ENCODE measurements at regions not wholly inside any gene's neighbourhood (a gene's known extent, or its start where the extent isn't known, plus 50 kb on each side); places are given as distances from the start of the nearest gene placed in this dataset.

DNA sequence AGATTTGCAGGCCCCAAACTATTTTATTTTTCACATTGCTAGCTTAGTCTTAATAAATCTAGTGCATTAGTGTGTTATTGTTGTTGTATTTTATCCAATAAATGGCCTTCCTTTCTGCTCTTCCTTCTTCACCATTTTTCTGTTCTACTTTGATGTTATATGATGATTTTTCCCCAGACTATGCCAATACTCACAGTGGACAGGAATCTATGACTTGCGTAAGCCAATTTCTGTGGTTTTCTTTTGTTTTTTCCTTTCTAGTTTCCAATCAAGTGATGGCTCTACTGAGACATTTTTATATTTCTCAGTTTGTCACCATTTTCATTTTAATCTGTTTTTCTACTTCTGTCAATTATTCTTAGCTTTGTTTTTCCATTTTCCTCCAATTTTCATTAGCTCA lies 106.8 kb upstream of the FBXL7 start:
- intact Hi-C loops (cut with micrococcal nuclease) = no loop called here

GRCh38 chr5:15391704-15392397 lies 108.1 kb upstream of the FBXL7 start:
- Mint-ChIP-seq H3K4me3 (no peak overlapping the region), H3K27me3 (no peaks in the 10 kb centered on the region), H3K4me1 (ENCODE audit: low read depth) (no peaks in the 10 kb centered on the region), H3K36me3 (ENCODE audit: low read depth) (no peaks in the 10 kb centered on the region), H3K9me3 (peaks cover 31% of the 10 kb centered on the region), H3K27ac (no peak overlapping the region)
- intact Hi-C loops (cut with micrococcal nuclease) = no loop called here

More for the DNA sequence above, 106.8 kb upstream of the FBXL7 start:
- Mint-ChIP-seq H3K27me3 (no peaks in the 10 kb centered on the region), H3K27ac (no peak overlapping the region), H3K9me3 (peaks cover 33% of the 10 kb centered on the region), H3K36me3 (ENCODE audit: low read depth) (no peaks in the 10 kb centered on the region), H3K4me1 (ENCODE audit: low read depth) (no peaks in the 10 kb centered on the region), H3K4me3 (no peak overlapping the region)

DNA sequence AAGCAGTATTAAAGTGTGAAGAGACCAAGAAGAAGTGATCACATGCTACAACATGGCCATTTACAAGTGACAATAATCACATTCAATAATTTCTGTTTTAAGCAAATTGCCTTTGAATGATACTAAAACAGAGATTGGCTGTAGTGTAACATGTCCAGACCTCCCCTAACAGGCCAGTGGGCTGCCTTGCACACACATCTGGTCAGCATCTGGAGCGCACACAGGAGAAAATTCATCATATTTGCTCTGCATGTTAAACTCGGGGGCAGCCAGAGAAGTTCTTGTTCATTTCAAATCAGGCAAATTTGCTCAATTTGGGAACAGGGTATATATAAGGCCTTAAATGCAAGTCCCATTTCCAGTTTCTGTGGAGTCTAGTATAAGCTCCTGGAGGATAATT lies 111.1 kb upstream of the FBXL7 start:
- H3K36me3 Mint-ChIP-seq (ENCODE audit: low read depth) = no peaks in the 10 kb centered on the region
- intact Hi-C loops (cut with micrococcal nuclease) = no loop called here
- no peaks in the 10 kb centered on the region for H3K27me3 Mint-ChIP-seq
- H3K4me1 Mint-ChIP-seq (ENCODE audit: low read depth) = no peaks in the 10 kb centered on the region
- no peak overlapping the region for H3K27ac Mint-ChIP-seq
- peaks cover 42% of the 10 kb centered on the region for H3K9me3 Mint-ChIP-seq
- no peak overlapping the region for H3K4me3 Mint-ChIP-seq

- intact Hi-C loops (cut with micrococcal nuclease) = no loop called here
- no peaks in the 10 kb centered on the region for H3K36me3 Mint-ChIP-seq (ENCODE audit: low read depth)
- no peak overlapping the region for H3K27ac Mint-ChIP-seq
- no peaks in the 10 kb centered on the region for H3K27me3 Mint-ChIP-seq
- no peak overlapping the region for H3K4me3 Mint-ChIP-seq
- no peaks in the 10 kb centered on the region for H3K4me1 Mint-ChIP-seq (ENCODE audit: low read depth)
- peaks cover 34% of the 10 kb centered on the region for H3K9me3 Mint-ChIP-seq
Measured at GRCh38 chr5:15387931-15388524, 112.0 kb upstream of the FBXL7 start.

GRCh38 chr5:15386122-15386521 lies 113.9 kb upstream of the FBXL7 start:
- Mint-ChIP-seq H3K4me3 (no peak overlapping the region), H3K27me3 (no peaks in the 10 kb centered on the region), H3K9me3 (peaks cover 31% of the 10 kb centered on the region), H3K36me3 (ENCODE audit: low read depth) (no peaks in the 10 kb centered on the region), H3K4me1 (ENCODE audit: low read depth) (no peaks in the 10 kb centered on the region), H3K27ac (no peak overlapping the region)
- intact Hi-C loops (cut with micrococcal nuclease) = no loop called here

- H3K27ac Mint-ChIP-seq = no peak overlapping the region
- peaks cover 31% of the 10 kb centered on the region for H3K9me3 Mint-ChIP-seq
- no peaks in the 10 kb centered on the region for H3K36me3 Mint-ChIP-seq (ENCODE audit: low read depth)
- intact Hi-C loops (cut with micrococcal nuclease) = no loop called here
- H3K4me1 Mint-ChIP-seq (ENCODE audit: low read depth) = no peaks in the 10 kb centered on the region
- no peak overlapping the region for H3K4me3 Mint-ChIP-seq
- no peaks in the 10 kb centered on the region for H3K27me3 Mint-ChIP-seq
Measured at GRCh38 chr5:15385553-15385952, 114.4 kb upstream of the FBXL7 start.

DNA sequence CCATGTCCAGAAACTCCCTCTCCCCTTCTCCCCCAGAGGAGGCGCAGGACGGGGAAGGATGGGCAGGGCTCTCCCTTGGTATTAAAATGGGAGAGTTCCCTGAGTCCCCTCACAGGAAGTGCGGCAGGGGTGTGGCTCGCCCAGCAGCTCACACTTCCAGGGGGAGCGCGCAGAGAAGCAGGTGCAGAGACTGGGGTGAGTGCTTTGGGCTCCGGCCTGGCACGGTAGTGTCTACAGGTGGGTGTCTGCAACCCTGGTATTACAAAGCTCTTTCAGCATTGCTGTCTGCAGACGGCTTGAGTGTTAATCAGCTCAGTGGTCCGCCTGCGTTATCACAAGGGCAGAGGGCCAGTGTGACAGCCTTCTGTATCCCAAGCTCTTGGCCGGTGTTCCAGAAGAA lies 114.9 kb upstream of the FBXL7 start:
- Mint-ChIP-seq H3K27me3 (no peaks in the 10 kb centered on the region), H3K9me3 (peaks cover 31% of the 10 kb centered on the region), H3K27ac (no peak overlapping the region), H3K36me3 (ENCODE audit: low read depth) (no peaks in the 10 kb centered on the region), H3K4me1 (ENCODE audit: low read depth) (no peaks in the 10 kb centered on the region), H3K4me3 (no peak overlapping the region)
- intact Hi-C loops (cut with micrococcal nuclease) = no loop called here

DNA sequence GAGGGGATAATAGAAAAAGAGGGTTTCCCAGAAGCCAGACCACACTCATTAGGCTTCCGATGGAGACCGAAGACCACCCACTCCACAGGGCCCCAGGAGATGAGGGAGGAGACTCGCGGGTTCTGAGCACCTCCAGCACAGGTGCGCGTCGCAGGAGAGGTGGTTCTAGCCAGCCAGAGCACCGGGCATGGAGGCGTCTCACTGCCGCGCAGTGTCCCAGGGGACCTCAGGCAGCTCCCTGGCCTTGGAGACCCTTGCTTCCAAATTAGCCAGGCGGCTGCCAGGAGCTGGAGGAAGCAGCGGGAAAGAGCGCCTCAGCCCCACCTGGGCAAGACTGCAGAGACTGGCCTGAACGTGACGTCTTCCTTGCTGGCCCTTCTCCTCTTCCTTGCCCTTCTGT lies 115.4 kb upstream of the FBXL7 start:
- H3K4me1 Mint-ChIP-seq (ENCODE audit: low read depth) = no peaks in the 10 kb centered on the region
- no peak overlapping the region for H3K27ac Mint-ChIP-seq
- H3K36me3 Mint-ChIP-seq (ENCODE audit: low read depth) = no peaks in the 10 kb centered on the region
- intact Hi-C loops (cut with micrococcal nuclease) = no loop called here
- peaks cover 31% of the 10 kb centered on the region for H3K9me3 Mint-ChIP-seq
- no peaks in the 10 kb centered on the region for H3K27me3 Mint-ChIP-seq
- H3K4me3 Mint-ChIP-seq = no peak overlapping the region

DNA sequence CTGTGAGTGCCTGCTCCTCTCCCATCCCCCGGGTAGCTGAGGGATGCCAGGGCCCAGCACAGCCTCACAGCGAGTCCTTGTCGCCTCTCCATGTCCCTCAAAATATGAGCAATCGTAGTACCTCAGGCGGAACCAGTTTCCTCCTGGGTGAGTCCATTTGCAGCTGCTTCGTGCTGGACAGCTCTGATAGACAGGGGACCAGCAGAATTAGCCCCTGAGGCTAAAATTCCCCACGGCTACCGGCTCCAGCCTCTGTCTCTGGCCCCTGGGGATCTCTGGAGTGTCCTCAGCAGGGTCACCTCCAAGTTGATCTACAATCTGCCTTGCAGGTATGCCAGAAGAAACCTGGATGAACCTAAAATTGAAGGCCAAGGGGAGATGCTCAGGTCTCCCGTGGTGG lies 115.8 kb upstream of the FBXL7 start:
- no peaks in the 10 kb centered on the region for H3K27me3 Mint-ChIP-seq
- intact Hi-C loops (cut with micrococcal nuclease) = no loop called here
- H3K4me1 Mint-ChIP-seq (ENCODE audit: low read depth) = no peaks in the 10 kb centered on the region
- peaks cover 35% of the 10 kb centered on the region for H3K9me3 Mint-ChIP-seq
- H3K36me3 Mint-ChIP-seq (ENCODE audit: low read depth) = no peaks in the 10 kb centered on the region
- H3K27ac Mint-ChIP-seq = no peak overlapping the region
- H3K4me3 Mint-ChIP-seq = no peak overlapping the region

DNA sequence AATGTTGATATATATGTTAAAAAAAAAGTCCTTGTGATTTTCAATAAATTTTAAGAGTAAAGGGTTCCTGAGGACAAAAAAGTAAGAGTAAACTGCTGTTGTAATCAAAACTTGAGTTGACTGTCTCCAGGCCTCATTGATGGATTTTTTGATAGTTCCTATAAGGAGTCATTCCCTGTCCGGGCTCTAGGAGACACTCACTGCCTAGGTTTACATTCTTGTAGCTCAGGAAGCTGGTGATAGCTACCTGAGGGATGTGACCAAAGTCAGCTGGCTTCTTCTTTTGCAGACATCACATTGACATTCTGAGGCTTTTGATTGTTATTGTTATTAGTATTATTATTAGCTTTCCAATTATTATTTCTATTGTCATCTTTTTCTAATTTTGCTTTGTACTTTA lies 116.5 kb upstream of the FBXL7 start:
- intact Hi-C loops (cut with micrococcal nuclease) = no loop called here
- no peaks in the 10 kb centered on the region for H3K27me3 Mint-ChIP-seq
- H3K4me3 Mint-ChIP-seq = no peak overlapping the region
- no peak overlapping the region for H3K27ac Mint-ChIP-seq
- no peaks in the 10 kb centered on the region for H3K4me1 Mint-ChIP-seq (ENCODE audit: low read depth)
- peaks cover 41% of the 10 kb centered on the region for H3K9me3 Mint-ChIP-seq
- no peaks in the 10 kb centered on the region for H3K36me3 Mint-ChIP-seq (ENCODE audit: low read depth)

GRCh38 chr5:15383021-15383420 lies 117.0 kb upstream of the FBXL7 start:
- no peaks in the 10 kb centered on the region for H3K4me1 Mint-ChIP-seq (ENCODE audit: low read depth)
- intact Hi-C loops (cut with micrococcal nuclease) = no loop called here
- no peaks in the 10 kb centered on the region for H3K36me3 Mint-ChIP-seq (ENCODE audit: low read depth)
- peaks cover 41% of the 10 kb centered on the region for H3K9me3 Mint-ChIP-seq
- no peaks in the 10 kb centered on the region for H3K27me3 Mint-ChIP-seq
- H3K4me3 Mint-ChIP-seq = no peak overlapping the region
- H3K27ac Mint-ChIP-seq = no peak overlapping the region

DNA sequence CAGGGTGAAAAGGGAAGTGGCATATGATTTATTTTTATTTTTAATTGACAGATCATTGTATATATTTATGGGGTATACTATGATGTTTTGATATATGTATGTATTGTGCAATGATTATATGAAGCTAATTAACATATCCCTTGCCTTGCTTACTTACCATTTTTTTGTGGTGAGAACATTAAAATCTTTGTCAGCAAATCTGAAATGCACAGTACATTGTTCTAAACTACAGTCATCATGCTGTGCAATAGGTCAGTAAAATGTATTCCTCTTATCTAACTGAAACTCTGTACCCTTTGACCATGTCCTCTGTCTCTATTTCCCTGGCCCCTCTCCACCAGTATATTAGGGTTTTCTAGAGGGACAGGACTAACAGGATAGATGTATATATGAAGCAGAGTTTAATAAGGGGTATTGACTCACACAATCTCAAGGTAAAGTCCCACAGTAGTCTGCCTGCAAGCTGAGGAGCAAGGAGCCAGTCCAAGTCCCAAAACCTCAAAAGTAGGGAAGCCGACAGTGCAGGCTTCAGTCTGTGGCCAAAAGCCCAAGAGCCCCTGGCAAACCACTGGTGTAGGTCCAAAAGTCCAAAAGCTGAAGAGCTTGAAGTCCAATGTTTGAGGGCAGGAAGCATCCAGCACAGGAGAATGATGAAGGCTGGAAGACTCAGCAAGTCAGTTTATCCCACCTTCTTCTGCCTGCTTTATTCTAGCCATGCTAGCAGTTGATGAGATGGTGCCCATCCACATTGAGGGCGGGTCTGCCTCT lies 122.2 kb upstream of the FBXL7 start:
- peaks cover 18% of the 10 kb centered on the region for H3K9me3 Mint-ChIP-seq
- no peak overlapping the region for H3K27ac Mint-ChIP-seq
- no peaks in the 10 kb centered on the region for H3K36me3 Mint-ChIP-seq (ENCODE audit: low read depth)
- no peak overlapping the region for H3K4me3 Mint-ChIP-seq
- intact Hi-C loops (cut with micrococcal nuclease) = no loop called here
- H3K4me1 Mint-ChIP-seq (ENCODE audit: low read depth) = no peaks in the 10 kb centered on the region
- H3K27me3 Mint-ChIP-seq = no peaks in the 10 kb centered on the region

DNA sequence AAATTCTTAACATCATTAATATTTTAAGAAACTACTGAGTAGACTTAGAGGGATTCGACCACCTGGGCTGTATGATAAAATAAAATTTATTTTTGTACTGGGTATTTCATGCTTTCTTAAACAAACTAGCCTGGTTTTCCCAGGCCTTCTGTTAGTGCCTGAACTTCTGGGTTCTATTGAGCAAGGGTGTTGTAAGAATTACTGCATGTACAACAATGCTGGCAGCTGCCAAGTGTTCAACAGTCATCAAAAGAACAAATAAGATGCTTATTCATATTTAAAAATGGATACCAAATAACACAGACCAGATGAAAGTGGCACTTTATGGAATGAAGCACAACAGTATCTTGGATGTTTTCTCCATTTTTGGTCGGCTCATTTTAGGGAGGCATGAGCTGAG lies 123.2 kb upstream of the FBXL7 start:
- no peaks in the 10 kb centered on the region for H3K36me3 Mint-ChIP-seq (ENCODE audit: low read depth)
- H3K27me3 Mint-ChIP-seq = no peaks in the 10 kb centered on the region
- H3K4me3 Mint-ChIP-seq = no peak overlapping the region
- H3K4me1 Mint-ChIP-seq (ENCODE audit: low read depth) = no peaks in the 10 kb centered on the region
- H3K27ac Mint-ChIP-seq = no peak overlapping the region
- intact Hi-C loops (cut with micrococcal nuclease) = no loop called here
- H3K9me3 Mint-ChIP-seq = peaks cover 18% of the 10 kb centered on the region

DNA sequence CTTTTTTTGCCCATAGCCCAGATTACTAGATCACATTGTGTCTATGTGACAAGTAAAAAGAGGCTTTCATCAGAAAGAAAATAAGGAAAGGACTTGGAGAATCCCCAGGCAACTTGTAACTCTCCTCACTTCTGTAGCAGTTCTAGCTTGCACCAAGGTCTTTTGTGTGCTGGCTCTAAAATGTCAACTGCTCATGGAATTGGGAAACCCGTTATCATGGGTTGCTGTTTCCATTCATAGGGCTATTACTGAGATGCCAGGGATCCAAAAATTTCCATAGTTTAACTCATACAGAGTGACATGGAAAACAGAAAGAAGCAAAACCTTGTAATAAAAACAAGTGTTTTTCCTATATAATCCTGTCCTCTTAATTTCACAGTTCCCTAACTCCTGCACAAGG lies 123.9 kb upstream of the FBXL7 start:
- Mint-ChIP-seq H3K4me1 (ENCODE audit: low read depth) (no peaks in the 10 kb centered on the region), H3K27ac (no peak overlapping the region), H3K27me3 (no peaks in the 10 kb centered on the region), H3K36me3 (ENCODE audit: low read depth) (no peaks in the 10 kb centered on the region), H3K9me3 (peaks cover 25% of the 10 kb centered on the region), H3K4me3 (no peak overlapping the region)
- intact Hi-C loops (cut with micrococcal nuclease) = no loop called here
